ENCODE measurements at regions not wholly inside any gene's neighbourhood (a gene's known extent, or its start where the extent isn't known, plus 50 kb on each side); places are given as distances from the start of the nearest gene placed in this dataset.

- TF ChIP-seq YY1 (IDR thresholded peaks at IDR 0.05; ENCODE audit: insufficient read depth, insufficient read length) (no peak), ZNF274 (IDR thresholded peaks at IDR 0.05; ENCODE audit: low read depth, low read length) (no peak), SUZ12 (IDR thresholded peaks at IDR 0.05; ENCODE audit: extremely low read depth, insufficient read depth, insufficient read length) (no peak)
Observed at GRCh38 chr11:71358122-71358728, 90.0 kb downstream of the DHCR7 start.

Data from NT2/D1 (cell line).